ENCODE measurements at regions not wholly inside any gene's neighbourhood (a gene's known extent, or its start where the extent isn't known, plus 50 kb on each side); places are given as distances from the start of the nearest gene placed in this dataset.

DNA sequence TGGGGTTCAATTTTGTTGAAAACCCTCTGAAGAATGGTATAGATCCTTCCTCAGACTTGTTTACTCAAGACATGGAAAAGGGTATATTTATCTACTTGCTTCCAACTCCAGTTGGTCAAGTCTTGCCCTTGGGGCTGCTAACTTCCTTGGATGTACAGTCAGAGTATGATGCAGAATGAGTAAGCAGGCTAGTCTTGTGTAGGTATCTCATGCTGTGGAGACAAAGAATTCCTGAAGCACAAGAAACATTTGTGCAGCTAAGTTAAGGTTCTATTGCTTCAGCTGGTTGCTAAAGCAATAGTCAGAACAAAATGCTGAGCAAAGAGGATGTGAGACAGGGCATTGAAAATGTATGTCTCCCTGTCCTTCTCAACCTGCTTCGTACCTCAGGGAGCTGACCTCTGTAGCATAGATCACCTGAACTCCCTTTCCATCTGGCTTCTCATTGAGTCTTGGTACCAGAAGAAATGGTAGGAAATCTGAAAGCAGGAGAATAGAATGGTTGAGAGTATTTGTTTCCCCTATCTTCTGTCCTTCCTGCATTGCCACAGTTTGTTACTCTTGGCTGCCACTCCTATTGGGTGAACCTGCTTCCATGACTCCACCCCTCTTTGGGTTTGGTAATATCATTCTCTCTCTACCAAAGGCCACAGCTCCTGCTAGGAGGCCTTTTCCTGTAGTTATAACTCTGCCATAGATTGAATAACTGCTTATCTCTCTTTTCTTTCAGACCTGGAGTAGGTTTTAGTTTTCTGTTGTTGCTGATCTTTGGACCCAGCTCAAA lies 346.0 kb downstream of the PHF14 start:
- Histone ChIP-seq H3K4me3 (no peak overlapping the region), H3K36me3 (replicated peaks in 1 of 2) (no peaks in the 10 kb centered on the region), H3K27ac (no peak overlapping the region), H3K9me3 (replicated peaks in 1 of 3) (peaks cover 0 to under 1% (median 0%) of the 10 kb centered on the region in 3 donors), H3K4me1 (replicated peaks in 1 of 2) (no peaks in the 10 kb centered on the region), H3K27me3 (no peaks in the 10 kb centered on the region)
- intact Hi-C loops (cut with DNase I), result no loop called here
- WGBS, 4 donors, result 82 to 100% (median 90%) methylated on average over 1 of the region's 1 CpG
- no peak for DNase-seq
- TF ChIP-seq POLR2A (IDR thresholded peaks at IDR 0.05), result no peak
- TF ChIP-seq, protein P1, sequence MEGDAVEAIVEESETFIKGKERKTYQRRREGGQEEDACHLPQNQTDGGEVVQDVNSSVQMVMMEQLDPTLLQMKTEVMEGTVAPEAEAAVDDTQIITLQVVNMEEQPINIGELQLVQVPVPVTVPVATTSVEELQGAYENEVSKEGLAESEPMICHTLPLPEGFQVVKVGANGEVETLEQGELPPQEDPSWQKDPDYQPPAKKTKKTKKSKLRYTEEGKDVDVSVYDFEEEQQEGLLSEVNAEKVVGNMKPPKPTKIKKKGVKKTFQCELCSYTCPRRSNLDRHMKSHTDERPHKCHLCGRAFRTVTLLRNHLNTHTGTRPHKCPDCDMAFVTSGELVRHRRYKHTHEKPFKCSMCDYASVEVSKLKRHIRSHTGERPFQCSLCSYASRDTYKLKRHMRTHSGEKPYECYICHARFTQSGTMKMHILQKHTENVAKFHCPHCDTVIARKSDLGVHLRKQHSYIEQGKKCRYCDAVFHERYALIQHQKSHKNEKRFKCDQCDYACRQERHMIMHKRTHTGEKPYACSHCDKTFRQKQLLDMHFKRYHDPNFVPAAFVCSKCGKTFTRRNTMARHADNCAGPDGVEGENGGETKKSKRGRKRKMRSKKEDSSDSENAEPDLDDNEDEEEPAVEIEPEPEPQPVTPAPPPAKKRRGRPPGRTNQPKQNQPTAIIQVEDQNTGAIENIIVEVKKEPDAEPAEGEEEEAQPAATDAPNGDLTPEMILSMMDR (IDR thresholded peaks at IDR 0.05), result no peak
